NCI-H1417 (cell line): ENCODE measurements at regions not wholly inside any gene's neighbourhood (a gene's known extent, or its start where the extent isn't known, plus 50 kb on each side); places are given as distances from the start of the nearest gene placed in this dataset.

ENCODE experiments used
- DNase-seq, 3 experiments: peaks; one replicate each; lab custom pipeline; 2025; lab: John Stamatoyannopoulos, UW

GRCh38 chr1:78203410-78203982, 157.7 kb downstream of the GIPC2 start:
- peak in 2 of 3 experiments; percentile 13 to 38 for DNase-seq

GRCh38 chr1:78210175-78210574, 164.4 kb downstream of the GIPC2 start:
- no peak for DNase-seq

DNA sequence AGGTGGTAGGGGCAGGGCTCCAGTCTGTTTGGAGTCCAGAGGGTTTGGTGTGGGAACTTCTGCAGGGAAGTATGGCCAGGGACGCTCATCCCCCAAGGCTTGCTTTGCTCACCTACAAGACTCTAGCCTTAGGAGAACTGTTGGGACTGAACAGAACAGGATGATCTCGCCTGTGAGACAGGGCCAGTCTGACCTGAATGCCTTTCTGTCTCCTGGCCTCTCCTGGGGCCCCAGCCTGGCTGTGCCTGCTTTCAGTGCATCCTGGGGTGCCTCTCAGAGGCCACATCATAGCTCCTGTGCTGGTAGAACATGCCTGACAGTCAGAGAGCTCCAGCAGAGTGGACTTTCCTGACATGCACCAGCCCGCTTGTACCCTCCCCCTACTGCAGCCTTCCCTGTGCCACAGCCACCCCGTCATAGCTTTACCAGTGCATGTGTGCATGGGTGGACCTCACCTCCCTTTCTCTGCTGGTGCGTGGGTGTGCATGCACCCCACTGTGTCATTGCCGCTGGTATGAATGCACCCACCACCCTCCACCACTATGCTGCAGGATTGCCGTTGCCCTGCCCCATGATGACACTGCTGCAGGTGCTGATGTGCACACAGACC, 165.8 kb downstream of the GIPC2 start:
- DNase-seq, result no peak

GRCh38 chr1:78214334-78214733, 168.6 kb downstream of the GIPC2 start:
- DNase-seq, result no peak

DNA sequence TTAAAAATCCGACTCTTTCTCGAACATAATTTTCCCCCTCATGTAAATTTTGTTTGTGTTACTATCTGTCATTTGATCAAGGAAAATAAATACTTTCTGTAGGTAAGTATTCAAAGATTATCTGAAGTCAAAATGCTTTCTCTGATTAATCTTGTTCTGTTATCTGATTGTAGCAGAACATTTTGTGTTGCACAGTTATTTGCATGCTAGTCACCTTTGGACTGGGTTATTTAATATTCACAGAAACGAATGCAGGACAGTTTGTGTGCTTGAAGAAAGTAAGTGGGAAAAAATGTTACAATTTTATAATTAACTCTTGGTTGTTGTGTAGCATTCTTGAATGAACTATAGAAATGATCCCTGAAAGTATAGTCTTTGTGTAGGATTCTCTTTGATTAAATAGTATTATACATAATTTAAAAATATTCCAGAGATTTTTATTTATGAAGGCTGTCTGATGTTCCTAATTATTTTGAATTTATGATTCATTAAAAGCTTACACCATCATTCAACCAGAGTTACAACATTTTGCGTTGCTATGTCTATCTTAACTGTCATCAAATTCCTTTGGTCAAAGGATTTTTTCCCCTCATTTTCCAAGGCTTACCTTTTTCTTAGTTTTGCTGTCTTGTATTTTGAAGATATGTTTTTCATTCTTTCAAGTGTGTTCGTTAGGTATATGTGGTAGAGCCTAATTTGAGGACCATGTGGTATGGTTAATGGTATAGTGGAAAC, 176.6 kb downstream of the GIPC2 start:
- DNase-seq, result no peak

GRCh38 chr1:78222960-78223358, 177.2 kb downstream of the GIPC2 start:
- no peak for DNase-seq

DNA sequence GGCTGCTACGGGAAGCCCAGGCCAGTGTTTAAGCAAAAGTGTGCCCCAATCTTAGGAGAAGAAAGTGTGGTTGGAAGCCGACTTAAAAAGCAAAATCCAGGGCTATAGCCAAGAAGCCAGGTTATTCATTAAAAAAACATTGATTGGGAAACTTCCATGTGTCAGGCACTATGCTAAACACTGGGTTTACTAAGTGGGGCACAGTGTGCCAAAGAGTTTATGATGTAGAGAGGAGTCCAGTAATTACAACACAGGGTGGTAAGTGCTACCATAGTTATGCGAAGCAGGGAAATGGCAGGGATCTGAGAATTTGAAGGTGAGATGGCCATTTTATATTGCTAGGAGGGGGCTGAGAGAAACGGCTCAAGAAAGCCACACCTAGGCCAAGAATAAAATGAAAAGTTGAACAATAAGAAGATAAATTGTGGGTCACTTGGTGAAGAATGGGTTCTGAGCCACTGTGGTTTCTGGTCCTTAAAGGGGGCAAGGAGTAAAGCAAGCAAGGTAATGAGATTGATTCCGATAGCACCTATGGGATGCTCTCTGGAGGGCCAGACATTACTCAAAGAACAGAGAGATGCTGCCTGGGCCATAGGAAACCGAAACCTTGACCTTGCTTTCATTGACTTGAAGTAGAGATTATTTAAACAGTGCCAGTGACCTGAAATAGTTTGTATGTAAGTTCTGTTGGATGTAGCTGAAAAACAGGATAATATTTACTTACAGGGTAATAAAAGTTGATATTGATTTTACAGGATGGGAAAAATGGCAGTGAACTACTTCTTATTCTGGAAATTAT, 177.8 kb downstream of the GIPC2 start:
- no peak for DNase-seq

GRCh38 chr1:78224246-78224785, 178.6 kb downstream of the GIPC2 start:
- no peak for DNase-seq

GRCh38 chr1:78224861-78225552, 179.2 kb downstream of the GIPC2 start:
- peak in 2 of 3 experiments; percentile 8 to 71 for DNase-seq

- no peak for DNase-seq
Measured at GRCh38 chr1:78226784-78227183, 181.0 kb downstream of the GIPC2 start.

GRCh38 chr1:78227705-78228635, 182.2 kb downstream of the GIPC2 start:
- no peak for DNase-seq

GRCh38 chr1:78229344-78229743, 183.6 kb downstream of the GIPC2 start:
- no peak for DNase-seq

DNA sequence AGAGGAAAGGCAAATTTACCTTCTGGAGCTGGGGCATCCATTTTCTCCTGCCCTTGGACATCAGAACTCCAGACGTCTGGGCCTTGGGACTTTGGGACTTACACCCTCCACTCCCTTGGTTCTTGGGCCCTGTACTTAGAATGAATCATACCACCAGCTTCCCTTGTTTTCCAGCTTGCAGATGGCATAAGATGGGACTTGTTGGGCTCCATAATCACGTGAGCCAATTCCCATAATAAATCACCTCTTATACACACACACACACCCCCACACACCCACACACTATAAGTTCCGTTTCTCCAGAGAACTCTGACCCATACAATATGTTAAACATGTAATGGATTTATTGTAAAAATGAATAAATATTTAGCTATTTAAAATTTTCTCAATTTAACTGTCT, 185.7 kb downstream of the GIPC2 start:
- no peak for DNase-seq

DNA sequence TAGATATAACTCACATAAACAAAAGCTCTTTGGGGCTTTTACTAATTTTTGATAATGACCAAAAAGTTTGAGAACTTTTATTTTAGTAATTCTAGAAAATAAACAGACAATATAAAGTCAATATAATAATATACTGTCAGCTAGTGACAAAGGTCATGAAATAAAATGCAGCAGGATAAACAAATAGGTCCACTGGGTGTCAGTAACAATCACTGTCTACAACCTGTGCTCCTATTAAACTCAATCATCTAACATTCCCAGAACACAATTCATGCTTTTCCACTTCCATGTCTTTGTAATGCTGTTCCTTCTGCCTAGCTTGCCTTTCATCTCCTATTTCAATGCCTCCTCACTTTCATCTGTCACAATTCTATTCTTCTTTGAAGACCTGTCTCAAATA, 186.1 kb downstream of the GIPC2 start:
- DNase-seq, result no peak

- DNase-seq, result no peak
Measured at GRCh38 chr1:78232630-78233029, 186.9 kb downstream of the GIPC2 start.

DNA sequence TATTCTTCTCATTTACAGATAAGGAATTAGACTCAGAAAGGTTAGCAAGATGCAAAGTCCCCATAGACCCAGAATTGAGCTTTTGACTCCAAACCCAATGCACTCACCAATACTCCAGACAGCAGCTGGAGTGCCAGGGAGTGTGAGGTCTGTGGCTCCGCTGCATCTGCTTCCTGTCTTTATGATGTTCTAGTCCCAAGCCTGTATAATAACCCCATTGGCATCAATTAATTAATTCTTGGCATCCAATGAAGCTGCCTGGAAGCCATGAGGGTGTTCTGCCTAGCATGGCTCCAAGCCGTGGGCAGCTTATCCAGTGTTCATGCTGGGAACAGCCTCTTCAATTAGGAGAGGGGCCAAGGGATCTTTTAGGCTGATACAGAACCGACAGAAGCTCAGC, 188.7 kb downstream of the GIPC2 start:
- no peak for DNase-seq

DNA sequence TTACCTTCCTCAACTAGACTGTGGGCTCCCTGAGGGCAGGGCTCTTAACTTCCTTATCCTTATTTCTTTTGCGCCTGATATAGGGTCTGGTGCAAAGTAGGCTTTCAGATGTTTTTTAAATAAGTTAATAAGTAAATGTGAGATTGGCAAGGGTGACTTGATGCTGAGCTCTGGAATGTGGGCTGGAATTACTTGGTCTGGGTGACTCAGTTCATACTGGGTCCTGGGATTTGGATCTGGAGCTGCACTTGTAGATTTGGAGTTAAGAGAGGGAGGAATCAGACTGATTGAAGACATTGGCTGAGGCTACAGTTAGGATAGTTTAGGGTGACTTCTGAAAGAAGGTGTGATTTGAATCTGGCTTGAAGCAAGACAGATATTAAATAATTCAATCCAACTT, 190.9 kb downstream of the GIPC2 start:
- no peak for DNase-seq

- DNase-seq, result peak in 2 of 3 experiments; percentile 19 to 53
Measured at GRCh38 chr1:78237364-78237916, 191.7 kb downstream of the GIPC2 start.

- DNase-seq, result no peak
Measured at GRCh38 chr1:78240191-78240590, 194.4 kb downstream of the GIPC2 start.

GRCh38 chr1:78240755-78241154, 195.0 kb downstream of the GIPC2 start:
- DNase-seq, result no peak
